Subcutaneous abdominal adipose tissue (tissue), 5 donors: ENCODE measurements at regions not wholly inside any gene's neighbourhood (a gene's known extent, or its start where the extent isn't known, plus 50 kb on each side); places are given as distances from the start of the nearest gene placed in this dataset.
"Not testable (repeated sequence)": the region's sequence is repeated elsewhere in the genome, so short reads cannot be mapped to it uniquely, and the experiment has no call there.

Experiments used
- H3K27ac ChIP-seq: one replicate; pipeline ENCODE4 v1.7.0; 2013; ENCODE audit warnings: low read depth, mild to moderate bottlenecking, inconsistent platforms, low read length, moderate library complexity
- H3K27me3 ChIP-seq, 5 donors: one replicate each; pipeline ENCODE4 v1.7.0; 2013; ENCODE audit warnings: low read length in 5 of 5, inconsistent platforms in 1 of 5; ENCODE audit not compliant: control insufficient read depth in 5 of 5, insufficient read depth in 4 of 5
- H3K36me3 ChIP-seq, 5 donors: one replicate each; pipeline ENCODE4 v1.7.0; 2013; ENCODE audit warnings: low read length in 5 of 5; ENCODE audit not compliant: control insufficient read depth in 5 of 5, insufficient read depth in 5 of 5
- H3K4me1 ChIP-seq, 5 donors: one replicate each; pipeline ENCODE4 v1.7.0; 2013; ENCODE audit warnings: low read length in 5 of 5, mild to moderate bottlenecking in 3 of 5, moderate library complexity in 1 of 5; ENCODE audit not compliant: control insufficient read depth in 5 of 5, insufficient read depth in 5 of 5
- H3K4me3 ChIP-seq, 5 donors: one replicate each; pipeline ENCODE4 v1.7.0; 2013; ENCODE audit warnings: low read length in 5 of 5, low read depth in 1 of 5
- H3K9ac ChIP-seq, 5 donors: one replicate each; pipeline ENCODE4 v1.7.0; 2013; ENCODE audit warnings: low read length in 5 of 5, mild to moderate bottlenecking in 4 of 5, moderate library complexity in 3 of 5
- H3K9me3 ChIP-seq, 5 donors: one replicate each; pipeline ENCODE4 v1.7.0; 2013; ENCODE audit warnings: low read length in 5 of 5; ENCODE audit not compliant: control insufficient read depth in 5 of 5
- donor health status: healthy.
- donor health status: healthy.
- donor health status: healthy.
- donor health status: healthy.
- donor health status: healthy.

DNA sequence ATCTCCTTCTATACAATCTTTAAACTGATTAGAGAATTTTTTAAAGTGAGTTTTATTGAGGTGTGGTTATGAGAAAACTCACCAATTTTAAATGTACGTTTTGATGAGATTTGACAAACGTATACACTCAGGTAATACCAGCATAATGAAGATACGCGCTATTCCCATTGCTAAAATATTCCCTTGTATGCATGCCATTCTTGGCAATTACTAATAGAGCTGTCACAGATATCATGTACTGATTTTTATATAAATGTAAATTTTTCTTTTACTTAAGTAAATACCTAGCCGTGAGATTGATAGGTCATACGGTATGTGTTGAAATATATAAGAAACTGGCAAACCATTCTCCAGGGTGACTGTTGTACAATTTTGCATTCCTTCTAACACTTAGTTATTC, 384.7 kb downstream of the PTH2R start:
- Histone ChIP-seq H3K9me3 (no peaks in the 10 kb centered on the region), H3K36me3 (no peaks in the 10 kb centered on the region), H3K9ac (no peak overlapping the region), H3K27ac (no peak overlapping the region), H3K4me1 (no peaks in the 10 kb centered on the region), H3K4me3 (no peak overlapping the region), H3K27me3 (no peaks in the 10 kb centered on the region)

DNA sequence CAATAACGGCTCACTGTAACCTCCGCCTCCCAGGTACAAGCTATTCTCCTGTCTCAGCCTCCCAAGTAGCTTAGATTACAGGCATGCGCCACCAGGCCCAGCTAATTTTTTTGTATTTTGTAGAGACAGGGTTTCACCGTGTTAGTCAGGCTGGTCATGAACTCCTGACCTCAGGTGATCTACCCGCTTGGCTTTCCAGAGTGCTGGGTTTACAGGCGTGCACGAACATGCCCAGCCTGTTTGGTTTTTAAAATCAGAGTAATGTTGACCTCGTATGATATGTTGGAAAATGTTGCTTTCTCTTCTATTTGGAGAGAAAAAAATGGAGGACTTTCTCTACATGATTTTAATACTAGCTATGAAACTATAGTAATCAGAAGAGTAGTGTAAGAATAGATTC, 386.2 kb downstream of the PTH2R start:
- Histone ChIP-seq H3K27ac (no peak overlapping the region), H3K36me3 (no peaks in the 10 kb centered on the region), H3K4me1 (no peaks in the 10 kb centered on the region), H3K27me3 (no peaks in the 10 kb centered on the region), H3K4me3 (no peak overlapping the region), H3K9ac (no peak overlapping the region), H3K9me3 (no peaks in the 10 kb centered on the region)

DNA sequence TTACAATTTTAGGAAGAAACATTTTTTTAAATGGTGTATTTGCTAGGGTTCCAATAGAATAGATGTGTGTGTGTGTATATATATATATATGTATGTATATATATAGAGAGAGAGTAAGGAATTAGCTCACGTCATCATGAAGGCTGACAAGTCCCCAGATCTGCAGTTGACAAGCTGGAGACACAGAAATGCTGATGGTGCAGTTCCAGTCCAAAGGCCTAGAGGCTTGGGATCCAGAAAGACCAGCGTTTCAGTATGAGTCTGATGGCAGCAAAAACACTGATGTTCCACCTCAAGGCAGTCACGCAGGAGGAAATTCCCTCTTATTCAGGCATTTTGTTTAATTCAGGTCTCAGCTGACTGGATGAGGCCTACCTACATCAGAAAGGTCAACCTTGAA, 386.8 kb downstream of the PTH2R start:
- Histone ChIP-seq H3K4me3 (no peak overlapping the region), H3K9me3 (no peaks in the 10 kb centered on the region), H3K9ac (no peak overlapping the region)

DNA sequence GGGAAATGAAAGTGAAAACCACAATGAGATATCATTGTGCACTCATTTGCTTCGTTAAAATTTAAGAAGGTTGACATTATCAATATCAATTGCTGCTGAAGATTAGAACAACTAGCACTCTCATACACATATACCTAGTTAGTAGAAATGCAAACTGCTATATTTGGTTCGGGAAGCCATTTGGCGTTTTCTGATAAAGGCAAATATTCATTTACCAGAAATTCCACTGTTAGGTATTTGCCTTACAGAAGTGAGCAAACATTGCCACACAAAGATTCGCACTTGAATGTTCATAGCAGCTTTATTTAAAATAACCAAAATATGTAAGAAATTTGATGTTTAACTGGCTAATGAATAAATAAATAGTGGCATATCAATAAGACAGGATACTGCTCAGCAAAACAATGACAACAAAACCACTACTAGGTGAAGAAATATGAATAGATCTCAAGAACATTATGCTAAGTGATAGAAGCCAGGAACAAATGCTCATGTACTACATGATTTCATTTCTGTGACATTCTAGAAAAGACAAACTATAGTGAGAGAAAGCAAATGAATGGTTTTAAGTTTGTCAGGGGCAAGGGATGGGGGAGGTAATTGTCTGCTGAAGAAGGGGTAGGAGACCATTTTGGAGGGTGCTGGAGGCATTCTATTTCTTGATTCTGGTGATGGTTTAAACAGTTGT, 387.8 kb downstream of the PTH2R start:
- no peaks in the 10 kb centered on the region for H3K4me1 ChIP-seq
- no peak overlapping the region for H3K4me3 ChIP-seq
- no peak overlapping the region for H3K9ac ChIP-seq
- H3K27ac ChIP-seq = no peak overlapping the region
- H3K9me3 ChIP-seq = no peaks in the 10 kb centered on the region
- no peaks in the 10 kb centered on the region for H3K27me3 ChIP-seq
- no peaks in the 10 kb centered on the region for H3K36me3 ChIP-seq

More for the DNA sequence above, 386.8 kb downstream of the PTH2R start:
- no peaks in the 10 kb centered on the region for H3K36me3 ChIP-seq
- H3K27me3 ChIP-seq = no peaks in the 10 kb centered on the region
- no peak overlapping the region for H3K27ac ChIP-seq
- H3K4me1 ChIP-seq = no peaks in the 10 kb centered on the region

DNA sequence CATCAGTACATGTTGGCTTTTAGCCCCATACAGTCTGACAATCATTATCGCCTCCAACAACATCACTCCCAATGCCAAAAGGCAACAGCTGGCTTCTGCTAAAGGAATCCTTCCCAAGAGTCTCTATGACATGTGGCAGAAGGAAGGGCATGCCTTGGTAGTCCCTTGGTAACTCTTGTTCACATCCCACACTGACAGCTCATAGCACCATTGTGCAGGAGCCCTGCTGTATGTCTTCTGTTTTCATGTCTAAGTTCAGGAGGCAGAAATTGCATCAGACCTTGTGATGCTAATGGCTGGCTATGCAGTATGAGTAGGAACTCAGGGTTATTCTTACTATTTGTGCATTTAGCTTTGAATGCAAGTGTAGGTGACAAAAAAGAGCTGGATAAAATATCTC, 392.1 kb downstream of the PTH2R start:
- H3K9ac ChIP-seq = no peak overlapping the region
- H3K4me3 ChIP-seq = no peak overlapping the region
- no peaks in the 10 kb centered on the region for H3K36me3 ChIP-seq
- no peaks in the 10 kb centered on the region for H3K4me1 ChIP-seq
- H3K9me3 ChIP-seq = no peaks in the 10 kb centered on the region
- H3K27ac ChIP-seq = no peak overlapping the region
- H3K27me3 ChIP-seq = no peaks in the 10 kb centered on the region

DNA sequence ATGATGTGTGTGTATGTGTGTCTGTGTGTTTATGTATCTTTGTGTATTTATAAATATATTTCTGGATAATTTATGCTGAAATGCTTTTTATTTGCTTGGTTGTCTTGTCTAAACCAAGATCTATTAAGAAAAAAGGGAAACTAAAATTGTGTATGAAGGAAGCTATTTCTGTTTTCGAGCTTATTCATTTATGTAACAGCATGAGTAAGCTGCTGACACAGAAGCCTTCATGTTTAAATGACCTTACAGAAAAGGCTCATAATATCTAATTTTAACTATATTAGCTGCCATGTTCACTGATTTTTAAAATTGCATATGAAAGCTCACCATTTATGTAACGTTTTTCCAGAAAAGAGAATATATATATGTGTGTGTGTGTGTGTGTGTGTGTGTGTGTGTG, 392.8 kb downstream of the PTH2R start:
- Histone ChIP-seq H3K9ac (no peak overlapping the region), H3K4me1 (no peaks in the 10 kb centered on the region), H3K27ac (no peak overlapping the region), H3K27me3 (no peaks in the 10 kb centered on the region), H3K4me3 (no peak overlapping the region), H3K36me3 (no peaks in the 10 kb centered on the region), H3K9me3 (no peaks in the 10 kb centered on the region)

DNA sequence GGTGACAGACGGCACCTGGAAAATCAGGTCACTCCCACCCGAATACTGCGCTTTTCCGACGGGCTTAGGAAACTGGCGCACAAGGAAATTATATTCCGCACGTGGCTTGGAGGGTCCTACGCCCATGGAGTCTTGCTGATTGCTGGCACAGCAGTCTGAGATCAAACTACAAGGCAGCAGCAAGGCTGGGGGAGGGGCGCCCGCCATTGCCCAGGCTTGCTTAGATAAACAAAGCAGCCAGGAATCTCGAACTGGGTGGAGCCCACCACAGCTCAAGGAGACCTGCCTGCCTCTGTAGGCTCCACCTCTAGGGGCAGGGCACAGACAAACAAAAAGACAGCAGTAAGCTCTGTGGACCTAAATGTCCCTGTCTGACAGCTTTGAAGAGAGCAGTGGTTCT, 394.3 kb downstream of the PTH2R start:
- H3K9me3 ChIP-seq, H3K9ac ChIP-seq, H3K4me3 ChIP-seq, H3K27ac ChIP-seq, H3K36me3 ChIP-seq, H3K27me3 ChIP-seq, H3K4me1 ChIP-seq: not testable (repeated sequence)

DNA sequence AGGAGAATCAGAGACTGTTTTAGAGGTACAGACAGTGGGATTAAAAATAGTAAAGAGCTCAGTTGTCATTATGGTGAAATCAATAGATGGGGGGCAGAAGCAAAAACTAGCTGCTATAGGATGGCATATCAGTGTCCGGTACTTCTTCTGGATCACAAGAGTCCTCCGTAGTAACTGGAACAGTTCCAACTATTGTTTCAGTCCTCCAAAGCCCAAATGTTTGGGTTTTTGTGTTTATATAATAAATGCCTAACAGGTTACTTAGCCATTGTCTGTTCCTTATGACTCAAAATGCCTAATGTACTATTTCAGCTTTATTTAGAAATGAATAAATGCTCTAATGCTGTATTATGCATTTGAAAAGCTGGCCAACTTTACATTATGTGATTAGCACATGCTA, 401.2 kb downstream of the PTH2R start:
- H3K27ac ChIP-seq = no peak overlapping the region
- H3K9ac ChIP-seq = no peak overlapping the region
- no peaks in the 10 kb centered on the region for H3K9me3 ChIP-seq
- no peaks in the 10 kb centered on the region for H3K36me3 ChIP-seq
- H3K4me1 ChIP-seq = no peaks in the 10 kb centered on the region
- no peak overlapping the region for H3K4me3 ChIP-seq
- no peaks in the 10 kb centered on the region for H3K27me3 ChIP-seq

DNA sequence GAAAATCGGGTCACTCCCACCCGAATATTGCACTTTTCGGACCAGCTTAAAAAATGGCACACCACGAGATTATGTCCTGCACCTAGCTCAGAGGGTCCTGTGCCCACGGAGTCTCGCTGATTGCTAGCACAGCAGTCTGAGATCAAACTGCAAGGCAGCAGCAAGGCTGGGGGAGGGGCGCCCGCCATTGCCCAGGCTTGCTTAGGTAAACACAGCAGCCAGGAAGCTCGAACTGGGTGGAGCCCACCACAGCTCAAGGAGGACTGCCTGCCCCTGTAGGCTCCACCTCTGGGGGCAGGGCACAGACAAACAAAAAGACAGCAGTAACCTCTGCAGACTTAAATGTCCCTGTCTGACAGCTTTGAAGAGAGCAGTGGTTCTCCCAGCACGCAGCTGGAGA, 405.3 kb downstream of the PTH2R start:
- not testable (repeated sequence) for H3K4me1 ChIP-seq, H3K27me3 ChIP-seq, H3K9ac ChIP-seq, H3K27ac ChIP-seq, H3K9me3 ChIP-seq, H3K4me3 ChIP-seq, H3K36me3 ChIP-seq

DNA sequence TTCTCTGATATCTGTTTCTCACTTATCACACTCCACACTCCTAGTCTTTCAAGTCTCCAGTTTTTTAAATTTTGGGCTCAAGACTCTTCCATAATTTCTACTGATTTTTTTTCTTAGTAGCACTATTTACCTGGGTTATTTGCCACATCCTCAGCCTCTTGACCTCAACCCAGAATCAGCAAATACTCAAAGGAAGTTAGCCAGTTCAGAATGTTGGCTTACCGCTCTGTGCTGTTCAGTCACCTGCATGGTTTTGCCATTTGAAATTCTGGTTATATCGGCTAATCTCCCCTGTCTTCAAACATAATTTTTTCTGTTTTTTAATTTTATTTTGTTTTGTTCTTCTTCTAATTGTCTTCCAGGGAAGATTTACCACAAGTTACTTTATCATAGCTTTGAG, 412.6 kb downstream of the PTH2R start:
- H3K9me3 ChIP-seq = no peaks in the 10 kb centered on the region
- no peak overlapping the region for H3K9ac ChIP-seq
- H3K36me3 ChIP-seq = no peaks in the 10 kb centered on the region
- H3K27me3 ChIP-seq = no peaks in the 10 kb centered on the region
- H3K27ac ChIP-seq = no peak overlapping the region
- H3K4me3 ChIP-seq = no peak overlapping the region
- H3K4me1 ChIP-seq = no peaks in the 10 kb centered on the region
